Nephron progenitor cell (in vitro differentiated cells): ENCODE measurements at regions not wholly inside any gene's neighbourhood (a gene's known extent, or its start where the extent isn't known, plus 50 kb on each side); places are given as distances from the start of the nearest gene placed in this dataset.

ENCODE experiments used
- DNase-seq: peaks from one replicate; pipeline ENCODE4 v3.0.0; 2021
- H3K27ac Mint-ChIP-seq: 2 replicates; pipeline ENCODE4 v1.8.0; 2021; ENCODE audit warnings: mild to moderate bottlenecking, moderate library complexity, mixed read lengths
- H3K27me3 Mint-ChIP-seq: 2 replicates; pipeline ENCODE4 v1.8.0; 2021; ENCODE audit warnings: mild to moderate bottlenecking, low read depth, mixed read lengths; ENCODE audit not compliant: poor library complexity
- H3K36me3 Mint-ChIP-seq: 2 replicates; pipeline ENCODE4 v1.8.0; 2021; ENCODE audit warnings: low read depth, mixed read lengths
- H3K4me1 Mint-ChIP-seq: 2 replicates; pipeline ENCODE4 v1.8.0; 2021; ENCODE audit warnings: mixed read lengths
- H3K4me3 Mint-ChIP-seq: 2 replicates; pipeline ENCODE4 v1.8.0; 2021; ENCODE audit warnings: mild to moderate bottlenecking, moderate library complexity, mixed read lengths
- H3K9me3 Mint-ChIP-seq: 2 replicates; pipeline ENCODE4 v1.8.0; 2021; ENCODE audit warnings: mild to moderate bottlenecking, moderate library complexity, mixed read lengths
- CTCF ChIP-seq: fragments of 200-600 bp; sonication (generic); IDR thresholded peaks from 2 replicates; pipeline ENCODE4 v1.5.0; 2021; ENCODE audit warnings: antibody characterized with exemption

GRCh38 chr2:158006961-158007719 lies 94.5 kb upstream of the UPP2 start:
- peaks cover 4% of the 10 kb centered on the region for H3K9me3 Mint-ChIP-seq
- no peaks in the 10 kb centered on the region for H3K36me3 Mint-ChIP-seq
- no peak for TF ChIP-seq CTCF
- no peak for DNase-seq
- H3K27ac Mint-ChIP-seq = no peak overlapping the region
- H3K4me3 Mint-ChIP-seq = no peak overlapping the region
- H3K27me3 Mint-ChIP-seq = peaks cover 3% of the 10 kb centered on the region
- H3K4me1 Mint-ChIP-seq = peaks cover 22% of the 10 kb centered on the region

DNA sequence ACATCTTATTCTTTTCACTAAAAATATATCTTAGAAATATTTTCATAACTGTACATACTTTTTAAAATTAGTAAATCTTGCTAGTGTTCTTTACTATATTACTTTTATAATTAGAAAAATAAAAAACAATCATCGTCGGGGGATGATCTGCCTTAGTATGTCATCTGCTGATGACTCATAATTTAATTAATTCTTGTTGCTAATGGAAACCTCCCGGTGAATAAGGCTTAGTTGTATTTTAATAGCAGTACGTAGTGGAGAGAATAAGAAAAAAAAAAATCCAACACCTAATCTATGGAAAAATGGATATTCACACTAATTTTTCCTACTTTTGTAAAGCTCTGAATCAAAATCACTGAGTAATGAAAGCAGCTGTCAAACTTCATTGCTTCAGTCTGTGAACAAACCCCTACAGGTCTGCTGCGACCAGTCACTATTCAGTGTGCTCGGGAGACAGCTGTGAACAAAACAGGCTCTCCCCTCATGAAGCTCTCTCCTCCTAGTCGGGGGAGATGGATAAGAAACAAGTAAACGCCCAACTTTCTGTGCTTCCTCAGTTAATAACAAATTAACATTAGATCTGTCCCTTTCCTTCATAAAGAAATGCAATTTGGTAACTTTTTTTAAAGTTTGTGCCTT lies 97.4 kb upstream of the UPP2 start:
- Mint-ChIP-seq H3K36me3 (no peaks in the 10 kb centered on the region), H3K27me3 (peaks cover 3% of the 10 kb centered on the region), H3K4me1 (peaks cover 22% of the 10 kb centered on the region), H3K9me3 (no peaks in the 10 kb centered on the region), H3K4me3 (no peak overlapping the region), H3K27ac (no peak overlapping the region)
- TF ChIP-seq CTCF = no peak
- DNase-seq = no peak

DNA sequence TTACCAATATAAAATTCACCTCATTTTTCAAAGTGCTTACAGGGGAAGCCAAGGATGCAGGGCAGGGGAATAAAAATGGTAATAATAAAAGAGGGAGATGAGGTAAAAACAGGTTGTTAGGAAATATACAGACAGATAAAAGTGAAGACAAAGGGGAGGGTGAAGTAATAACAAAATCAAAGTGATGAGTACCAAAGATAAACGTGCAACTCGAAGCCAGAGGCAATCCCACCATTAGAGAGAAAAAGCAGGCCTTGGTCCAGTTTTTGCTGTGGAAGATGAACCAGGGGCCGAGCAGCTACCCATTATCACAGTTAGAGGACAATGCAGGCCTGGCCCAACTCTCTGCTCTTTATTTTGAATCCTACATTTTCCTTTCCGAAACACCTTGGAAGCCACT lies 99.6 kb upstream of the UPP2 start:
- peaks cover 18% of the 10 kb centered on the region for H3K4me1 Mint-ChIP-seq
- H3K27me3 Mint-ChIP-seq = peaks cover 3% of the 10 kb centered on the region
- peaks cover 3% of the 10 kb centered on the region for H3K9me3 Mint-ChIP-seq
- no peak overlapping the region for H3K27ac Mint-ChIP-seq
- TF ChIP-seq CTCF = no peak
- DNase-seq = no peak
- no peak overlapping the region for H3K4me3 Mint-ChIP-seq
- peaks cover 4% of the 10 kb centered on the region for H3K36me3 Mint-ChIP-seq

GRCh38 chr2:157996799-157997198 lies 104.9 kb upstream of the UPP2 start:
- Mint-ChIP-seq H3K36me3 (peaks cover 4% of the 10 kb centered on the region), H3K4me3 (no peak overlapping the region), H3K9me3 (peaks cover 3% of the 10 kb centered on the region), H3K4me1 (no peaks in the 10 kb centered on the region), H3K27me3 (no peaks in the 10 kb centered on the region), H3K27ac (no peak overlapping the region)
- no peak for TF ChIP-seq CTCF
- no peak for DNase-seq

DNA sequence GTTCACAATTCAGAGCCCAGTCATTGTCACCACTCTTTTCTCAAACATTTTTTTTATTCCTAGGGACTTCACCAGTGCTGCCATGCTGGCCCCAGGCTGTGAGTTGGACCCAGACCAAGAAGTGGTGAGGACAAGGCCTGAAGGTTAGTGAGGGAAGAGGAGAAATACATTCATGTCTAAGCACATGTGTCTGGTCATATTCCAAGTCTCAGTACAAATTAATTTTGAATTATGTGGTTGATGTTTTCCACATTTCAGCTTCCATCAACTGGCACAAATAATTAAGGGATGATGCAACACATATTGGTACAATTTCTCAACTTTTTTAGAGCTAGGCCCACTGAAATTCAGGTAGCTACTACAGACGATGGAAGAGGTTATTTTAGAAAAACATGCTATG lies 106.6 kb upstream of the UPP2 start:
- H3K27ac Mint-ChIP-seq = peak overlapping the region; percentile 15
- TF ChIP-seq CTCF = no peak
- H3K4me1 Mint-ChIP-seq = peaks cover 6% of the 10 kb centered on the region
- no peak for DNase-seq
- H3K27me3 Mint-ChIP-seq = no peaks in the 10 kb centered on the region
- peaks cover 3% of the 10 kb centered on the region for H3K9me3 Mint-ChIP-seq
- H3K36me3 Mint-ChIP-seq = peaks cover 4% of the 10 kb centered on the region
- H3K4me3 Mint-ChIP-seq = no peak overlapping the region

DNA sequence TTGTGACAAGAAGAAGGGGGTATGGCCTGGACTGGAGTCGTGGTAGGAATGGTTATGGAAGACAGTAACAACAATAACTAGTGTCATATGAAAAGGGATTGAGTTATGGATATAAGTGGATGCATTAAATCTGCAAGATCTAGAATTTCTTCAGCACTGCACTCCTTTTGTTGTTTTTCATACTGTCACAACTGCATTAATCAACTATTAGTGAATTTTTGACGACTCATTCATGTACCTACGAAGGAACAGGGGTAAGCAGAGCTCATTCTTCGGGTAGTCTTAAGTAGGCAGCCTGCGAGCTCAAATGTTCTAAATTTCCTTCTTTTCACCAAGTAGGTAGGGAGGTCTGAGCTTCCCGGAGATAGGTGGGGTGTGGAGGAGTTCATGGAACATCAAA lies 109.7 kb upstream of the UPP2 start:
- no peak for TF ChIP-seq CTCF
- no peak overlapping the region for H3K4me3 Mint-ChIP-seq
- H3K9me3 Mint-ChIP-seq = no peaks in the 10 kb centered on the region
- no peaks in the 10 kb centered on the region for H3K27me3 Mint-ChIP-seq
- DNase-seq = no peak
- no peak overlapping the region for H3K27ac Mint-ChIP-seq
- H3K4me1 Mint-ChIP-seq = peaks cover 13% of the 10 kb centered on the region
- no peaks in the 10 kb centered on the region for H3K36me3 Mint-ChIP-seq
